HG03135 (cell line): ENCODE measurements at regions not wholly inside any gene's neighbourhood (a gene's known extent, or its start where the extent isn't known, plus 50 kb on each side); places are given as distances from the start of the nearest gene placed in this dataset.
A peak's percentile ranks its signal among the peaks of the same experiment; 100 is the strongest.

Source experiments
- ATAC-seq: cut with Tn5 transposase; IDR thresholded peaks from one replicate; pipeline ENCODE4 v1.9.1; 2021; ENCODE audit warnings: mild to moderate bottlenecking, moderate library complexity; ENCODE audit not compliant: unreplicated experiment

DNA sequence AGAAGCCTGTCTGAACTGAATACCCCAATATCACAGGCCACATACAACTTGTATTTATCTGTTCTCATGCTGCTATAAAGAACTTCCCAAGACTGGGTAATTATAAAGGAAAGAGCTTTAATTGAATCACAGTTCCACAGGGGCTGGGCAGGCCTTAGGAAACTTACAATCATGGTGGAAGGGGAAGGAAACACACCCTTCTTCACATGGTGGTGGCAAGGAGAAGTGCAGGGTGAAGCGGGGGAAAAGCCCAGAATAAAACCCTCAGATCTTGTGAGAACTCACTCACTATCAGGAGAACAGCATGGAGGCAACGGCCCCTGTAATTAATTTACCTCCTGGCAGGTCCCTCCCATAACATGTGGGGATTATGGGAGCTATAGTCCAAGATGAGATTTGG, 50.3 kb upstream of the FNDC1 start:
- no peak for ATAC-seq

DNA sequence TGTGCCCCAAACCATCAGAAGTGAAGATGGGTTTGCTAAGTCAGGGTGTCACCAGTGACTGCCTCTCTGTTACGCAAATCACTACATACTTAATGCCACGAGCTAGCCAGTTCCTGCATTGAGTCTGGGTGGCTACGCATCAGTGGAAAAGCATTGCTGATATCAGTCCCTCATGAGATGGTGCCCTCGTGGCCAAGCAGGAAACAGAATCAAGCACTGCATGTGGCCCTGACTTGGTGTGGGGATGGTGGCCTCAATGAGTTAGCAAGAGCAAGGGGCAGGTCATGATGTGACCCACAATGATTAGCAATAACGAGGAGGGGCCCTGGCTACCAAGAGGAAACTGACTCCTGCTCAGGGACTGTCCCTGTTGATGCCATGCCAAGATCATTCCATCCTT, 51.6 kb upstream of the FNDC1 start:
- no peak for ATAC-seq

DNA sequence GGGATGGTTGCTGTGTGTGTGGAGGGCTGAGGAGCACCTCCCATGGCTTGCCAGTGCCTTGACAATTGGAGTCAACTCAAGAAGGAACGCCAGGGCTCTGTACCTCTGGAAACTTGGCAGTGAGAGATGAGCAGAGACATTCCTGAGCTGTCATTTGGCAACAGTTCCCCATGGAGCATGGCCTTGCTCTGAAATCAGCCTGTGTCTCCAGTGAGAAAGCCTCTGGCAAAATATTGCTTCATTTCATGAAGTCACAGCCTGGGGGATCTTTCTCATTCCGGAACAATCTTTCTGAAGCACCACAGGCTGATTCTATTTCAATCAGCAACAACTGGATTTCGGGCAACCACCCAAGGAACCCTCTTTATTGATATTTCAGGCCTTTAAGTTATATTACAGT, 52.2 kb upstream of the FNDC1 start:
- ATAC-seq = no peak

DNA sequence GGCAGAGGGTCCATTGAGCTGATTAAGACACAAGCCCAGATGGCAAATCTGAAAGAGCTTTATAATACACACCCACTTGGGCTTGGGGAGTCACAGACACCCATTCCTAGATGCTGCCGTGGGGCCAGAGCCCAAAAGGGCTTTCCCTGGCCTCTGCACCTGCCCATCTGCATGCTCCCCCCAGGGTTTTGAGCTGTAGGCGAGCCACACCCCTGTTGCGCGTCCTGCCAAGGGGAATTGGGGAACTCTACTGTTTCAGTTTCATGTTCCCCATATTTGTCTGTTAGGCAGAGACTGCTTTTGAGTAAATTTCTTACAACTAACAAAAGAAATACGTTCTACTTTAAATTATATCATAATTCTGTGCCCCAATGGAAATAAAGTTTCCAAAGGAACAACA, 52.9 kb upstream of the FNDC1 start:
- no peak for ATAC-seq

DNA sequence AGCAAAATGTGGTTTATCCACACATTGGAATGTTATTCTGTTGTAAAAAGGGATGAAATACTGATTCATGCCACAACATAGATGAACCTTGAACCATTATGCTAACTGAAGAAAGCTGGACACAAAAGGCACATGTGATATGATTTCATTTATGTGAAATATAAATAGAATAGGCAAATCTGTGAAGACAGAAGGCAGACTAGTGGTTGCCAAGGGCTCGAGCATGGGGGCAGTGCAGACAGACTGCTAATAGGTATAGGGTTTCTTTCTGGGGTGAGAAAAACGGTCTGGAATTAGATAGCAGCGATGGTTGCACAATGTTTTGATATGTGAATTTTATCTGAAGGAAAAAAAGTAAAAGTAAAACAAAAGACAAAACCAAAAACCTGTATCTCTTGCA, 54.6 kb upstream of the FNDC1 start:
- no peak for ATAC-seq

DNA sequence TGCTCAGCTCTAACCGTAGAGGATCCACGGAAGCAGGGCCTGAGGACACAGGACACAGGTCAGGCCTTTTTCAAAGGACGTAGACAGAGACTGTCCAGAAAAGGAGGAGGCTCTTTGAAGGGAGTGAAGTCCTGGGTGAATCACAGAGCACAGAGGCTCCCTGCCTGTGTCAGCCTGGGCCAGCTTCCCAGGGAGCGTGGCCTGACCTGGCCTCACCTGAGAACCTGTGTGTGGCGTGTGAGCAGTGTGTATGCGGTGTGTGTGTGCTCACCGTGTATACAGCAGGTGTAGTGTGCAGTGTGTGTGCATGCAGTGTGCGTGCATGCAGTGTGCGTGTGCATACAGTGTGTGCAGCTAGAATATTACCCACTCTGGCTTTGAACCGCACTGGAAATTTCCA, 56.0 kb upstream of the FNDC1 start:
- ATAC-seq = no peak

DNA sequence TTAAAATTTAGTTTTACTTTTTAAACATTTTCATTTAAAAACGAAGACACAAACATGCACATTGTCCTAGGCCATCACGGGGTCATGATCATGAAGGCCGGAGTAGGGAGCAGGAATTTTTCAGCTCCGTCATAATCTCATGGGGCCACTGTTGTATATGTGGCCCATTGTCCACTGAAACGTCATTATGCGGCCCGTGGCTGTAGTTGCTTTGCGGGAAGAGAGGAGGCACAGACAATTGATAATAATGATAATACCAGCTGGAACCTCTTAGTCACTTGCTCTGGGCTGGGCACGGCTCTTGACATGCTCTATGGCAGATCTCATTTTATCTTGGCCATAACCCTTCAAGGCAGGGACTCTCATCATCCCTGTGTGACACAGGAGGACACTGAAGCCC, 56.5 kb upstream of the FNDC1 start:
- ATAC-seq = no peak

DNA sequence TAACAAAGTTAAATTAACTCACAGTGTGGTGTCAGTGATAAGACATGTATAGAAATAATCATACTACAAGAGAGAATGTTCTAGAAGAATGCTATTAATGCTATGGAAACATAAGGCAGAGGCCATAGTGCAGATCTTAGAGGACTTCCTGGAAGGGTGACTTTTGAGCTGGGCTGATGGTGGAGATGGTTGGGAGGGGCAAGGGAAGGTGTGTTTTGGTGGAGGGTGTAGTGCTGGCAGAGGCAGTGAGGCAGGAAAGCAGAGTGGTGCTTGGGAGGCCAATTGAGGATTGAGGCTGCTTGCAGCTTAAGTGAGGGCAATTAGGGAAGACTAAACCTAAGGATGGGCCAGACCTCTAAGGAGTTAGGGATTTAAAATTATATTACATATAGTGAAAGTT, 58.5 kb upstream of the FNDC1 start:
- ATAC-seq = no peak

DNA sequence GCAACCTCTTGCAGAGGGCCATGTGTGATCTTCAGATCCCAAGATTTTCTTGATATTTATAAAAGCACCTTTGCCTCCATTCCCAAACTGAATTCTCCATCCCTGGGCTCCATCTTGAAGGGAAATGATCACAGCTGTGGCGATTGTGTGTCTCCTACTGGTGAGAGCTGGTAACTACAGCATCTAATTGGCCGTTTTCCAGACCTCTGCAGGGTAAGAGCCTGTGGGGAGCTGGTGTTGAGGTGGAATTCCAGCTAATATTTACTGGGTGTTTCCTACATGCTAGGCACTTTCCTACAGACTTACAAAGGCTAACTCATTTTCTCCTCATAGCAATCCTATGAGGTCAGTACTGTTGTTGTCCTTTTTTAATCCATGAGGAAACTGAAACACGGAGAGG, 59.2 kb upstream of the FNDC1 start:
- ATAC-seq = no peak

DNA sequence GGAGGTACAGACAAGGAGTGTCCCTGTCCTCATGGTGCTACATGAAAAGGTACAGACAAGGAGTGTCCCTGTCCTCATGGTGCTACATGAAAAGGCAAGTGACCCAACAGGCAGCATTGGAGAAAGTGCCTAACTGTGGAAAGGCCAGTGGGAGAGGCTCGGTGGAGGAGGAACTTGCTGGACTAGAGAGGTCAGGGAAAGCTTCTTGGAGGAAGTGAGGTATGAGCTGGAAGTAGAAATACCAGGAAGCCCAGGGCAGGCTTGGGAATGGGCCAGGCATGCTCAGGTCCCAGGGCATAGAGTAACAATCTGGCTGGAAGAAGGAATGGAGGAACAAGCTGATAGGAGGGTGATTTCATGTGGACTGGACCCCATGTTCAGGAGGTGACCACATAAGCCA, 59.8 kb upstream of the FNDC1 start:
- ATAC-seq = no peak

DNA sequence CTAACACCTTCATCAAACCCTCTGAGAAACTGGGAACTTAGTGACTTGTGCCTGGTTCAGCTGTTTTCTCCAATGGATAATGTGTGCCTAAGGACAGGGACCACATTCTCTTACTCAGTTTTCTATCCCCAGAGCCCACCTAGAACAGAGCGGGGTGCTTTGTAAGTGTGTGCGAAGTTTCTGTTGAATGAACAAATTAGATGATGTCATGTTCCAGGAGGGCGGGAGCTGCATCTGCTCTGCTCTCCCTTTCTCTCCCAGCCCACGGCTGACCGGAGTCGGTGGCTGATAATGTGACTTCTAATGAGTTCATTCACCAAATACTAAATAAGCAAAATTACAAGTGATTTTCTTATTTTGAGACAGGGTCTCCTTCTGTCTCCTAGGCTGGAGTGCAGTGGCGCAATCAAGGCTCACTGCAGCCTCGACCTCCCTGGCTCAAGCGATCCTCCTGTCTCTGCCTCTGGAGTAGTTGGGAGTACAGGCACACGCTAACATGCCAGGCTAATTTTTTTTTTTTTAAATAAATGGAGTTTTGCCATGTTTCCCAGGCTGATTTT, 60.7 kb upstream of the FNDC1 start:
- no peak for ATAC-seq

DNA sequence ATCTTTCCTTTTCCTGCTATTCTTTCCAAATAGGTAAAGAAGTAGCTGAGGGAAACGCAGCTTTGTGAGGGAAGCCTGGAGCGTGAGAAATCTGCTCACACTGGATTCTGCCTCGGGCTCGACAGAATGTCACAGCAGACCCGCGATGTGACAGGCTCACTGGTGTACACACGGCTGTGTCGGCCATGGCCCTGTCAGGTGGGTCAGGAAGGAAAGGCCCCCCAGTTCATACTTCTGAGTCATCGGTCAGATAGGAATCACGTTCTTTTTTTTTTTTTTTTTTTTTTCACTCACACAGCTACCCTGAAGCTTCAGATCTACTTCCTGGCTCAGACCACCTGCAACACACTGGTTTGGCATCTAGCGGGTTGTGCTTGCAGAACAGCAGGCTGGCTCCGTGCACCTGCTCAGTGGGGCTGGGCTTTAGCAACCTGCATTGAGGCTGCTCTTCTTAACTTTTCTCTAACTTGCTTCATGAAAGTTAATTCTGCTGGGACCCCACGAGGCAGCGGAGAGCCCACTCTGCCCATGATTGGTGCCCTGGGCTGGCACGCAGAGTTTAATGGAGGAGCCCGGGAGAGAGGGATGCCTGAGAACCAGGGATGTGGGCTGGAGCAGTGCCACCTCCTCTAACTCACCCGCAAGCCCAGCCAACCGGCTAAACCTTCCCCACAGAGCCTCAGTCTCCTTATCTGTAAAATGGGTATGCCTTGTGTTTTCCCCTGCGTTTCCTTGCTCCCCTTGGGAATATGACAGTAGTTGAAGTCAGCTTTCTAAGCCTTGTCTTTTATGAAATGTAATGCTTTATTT, 61.5 kb upstream of the FNDC1 start:
- no peak for ATAC-seq

DNA sequence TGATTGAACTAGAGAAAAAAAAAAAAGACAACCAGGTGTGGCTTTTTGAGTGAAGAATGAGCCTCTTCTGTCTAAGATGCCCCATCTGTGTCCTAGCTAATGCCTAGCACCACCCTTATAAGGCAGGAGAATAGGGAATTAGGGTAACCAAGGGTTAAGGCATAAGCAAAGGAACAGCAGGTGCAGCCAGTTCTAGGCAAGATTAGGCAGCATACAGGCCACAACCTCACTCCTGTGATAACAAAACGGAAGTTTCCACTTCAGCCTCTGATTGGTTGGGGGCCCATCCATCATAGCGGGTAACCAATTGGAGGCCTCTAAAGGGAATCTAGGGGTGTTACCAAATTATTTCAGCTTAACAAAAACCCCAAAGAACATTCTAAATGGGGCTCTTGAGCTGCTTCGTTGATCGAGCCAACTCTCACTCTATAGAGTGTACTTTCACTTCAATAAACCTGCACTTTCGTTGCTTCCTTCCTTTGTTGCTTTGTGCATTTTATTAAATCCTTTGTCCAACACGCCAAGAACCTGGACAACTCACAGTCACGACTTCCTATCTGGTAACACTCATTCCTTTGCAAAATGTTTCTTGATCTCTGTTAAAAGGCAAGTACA, 61.9 kb upstream of the TAGAP start:
- peak; percentile 76 for ATAC-seq

DNA sequence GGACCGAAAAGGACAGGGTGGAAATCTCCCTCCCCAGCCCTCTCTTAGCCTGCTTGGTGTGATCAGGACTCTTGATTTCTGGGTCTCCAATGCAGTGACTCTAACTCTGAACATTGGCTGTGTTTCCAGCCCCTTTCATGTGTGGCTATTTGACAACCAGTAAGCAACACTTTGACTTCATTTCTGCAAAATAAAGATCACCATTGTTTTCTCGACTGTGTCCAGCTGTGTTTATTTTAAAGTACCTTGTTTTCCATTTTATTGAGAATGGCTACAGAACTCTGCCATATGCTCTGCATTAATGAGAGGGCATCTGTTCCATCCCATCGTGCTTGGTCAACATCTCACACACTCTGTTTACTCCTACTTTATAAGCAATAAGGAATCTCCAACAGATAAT, 60.9 kb upstream of the TAGAP start:
- no peak for ATAC-seq

DNA sequence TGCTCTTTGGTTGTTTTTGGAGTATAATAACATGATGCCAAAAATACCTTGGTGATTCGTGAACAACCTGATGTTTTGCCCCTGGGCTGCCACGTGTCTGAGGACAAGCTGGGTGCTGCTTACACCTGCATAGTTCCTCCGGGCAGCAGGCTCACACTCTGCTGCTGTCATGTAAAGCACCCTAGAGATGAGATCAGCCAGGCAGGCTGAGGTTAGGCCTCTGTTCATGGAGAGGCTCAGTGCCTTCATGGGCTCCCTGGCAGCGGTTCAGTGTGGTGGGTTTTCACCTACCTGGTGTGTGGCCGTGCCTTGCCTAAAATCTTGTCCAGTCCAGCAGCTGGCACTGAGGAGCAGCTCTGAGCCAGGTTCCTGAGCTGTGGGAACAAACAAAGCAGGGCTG, 60.1 kb upstream of the TAGAP start:
- ATAC-seq = no peak

DNA sequence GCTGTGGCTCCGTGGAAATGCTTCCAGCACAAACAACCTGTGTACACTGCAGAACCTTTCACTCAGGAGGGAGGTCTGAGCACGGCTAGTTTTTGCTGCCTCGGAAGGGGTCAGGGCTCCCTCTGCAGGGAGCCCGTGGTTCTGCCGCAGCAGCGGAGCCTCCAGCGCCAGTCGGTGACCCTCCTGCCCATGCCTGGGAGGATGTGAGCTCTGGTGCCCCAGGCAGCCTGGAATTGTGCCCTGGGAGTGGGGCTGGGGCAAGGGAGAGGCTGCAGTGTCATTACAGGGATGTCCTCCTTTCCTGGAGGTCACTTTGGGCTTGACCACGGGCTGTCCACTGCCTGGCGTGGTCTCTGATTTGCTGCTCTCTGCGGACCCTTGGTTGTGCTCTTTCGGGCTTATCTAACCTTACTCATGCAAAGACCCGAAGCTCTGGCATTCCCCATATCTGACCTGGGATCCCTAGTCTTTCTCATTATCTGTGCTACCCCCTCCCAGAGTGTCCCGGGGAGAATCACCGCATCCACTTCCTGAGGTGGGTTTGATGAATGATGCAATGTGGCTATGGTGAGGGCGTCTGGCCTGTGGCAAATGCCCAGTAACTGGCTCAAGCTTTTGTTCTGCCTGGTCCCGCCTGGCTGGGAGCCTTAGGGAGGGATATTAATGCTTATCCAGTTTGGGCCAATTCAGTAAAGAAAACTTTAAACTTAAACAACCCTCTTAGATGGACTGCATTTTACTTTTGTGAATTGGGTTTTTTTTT, 59.6 kb upstream of the TAGAP start:
- ATAC-seq = peak; percentile 51

DNA sequence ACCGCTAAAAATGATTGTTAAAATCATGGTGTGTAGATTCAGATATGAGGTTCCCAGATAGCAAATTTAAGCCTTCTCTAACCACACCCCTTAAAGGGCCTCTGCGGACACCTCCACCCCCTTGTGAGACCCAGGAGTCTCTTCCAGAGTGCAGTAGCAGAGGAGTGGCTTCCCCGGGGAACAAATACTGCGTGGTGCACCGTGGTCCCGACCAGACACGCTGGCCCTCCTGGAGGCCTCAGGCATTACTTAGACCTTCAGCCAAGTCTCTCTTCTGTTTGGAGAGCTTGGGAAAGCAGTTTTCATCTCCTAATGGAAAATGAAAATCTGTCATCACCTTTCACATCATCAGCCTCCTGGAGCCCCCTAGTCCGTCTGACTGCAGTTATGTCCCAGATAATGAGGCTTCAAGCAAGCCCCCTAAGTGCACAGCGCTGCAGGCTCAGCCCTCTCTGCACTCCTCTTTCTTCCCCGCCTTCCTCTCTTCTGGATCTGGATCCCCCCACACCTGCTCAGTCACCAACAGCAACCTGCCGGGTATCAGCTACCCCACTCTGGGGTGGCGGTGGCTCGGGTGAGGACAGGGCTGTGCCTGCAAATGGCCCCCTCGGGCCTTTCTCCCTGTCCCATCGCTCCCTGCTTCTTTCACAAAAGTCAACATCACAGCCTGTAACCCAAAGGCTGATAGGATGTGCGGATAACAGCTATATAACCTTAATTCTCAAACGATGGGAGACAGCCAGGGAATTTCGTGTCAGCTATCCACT, 58.8 kb upstream of the TAGAP start:
- no peak for ATAC-seq

DNA sequence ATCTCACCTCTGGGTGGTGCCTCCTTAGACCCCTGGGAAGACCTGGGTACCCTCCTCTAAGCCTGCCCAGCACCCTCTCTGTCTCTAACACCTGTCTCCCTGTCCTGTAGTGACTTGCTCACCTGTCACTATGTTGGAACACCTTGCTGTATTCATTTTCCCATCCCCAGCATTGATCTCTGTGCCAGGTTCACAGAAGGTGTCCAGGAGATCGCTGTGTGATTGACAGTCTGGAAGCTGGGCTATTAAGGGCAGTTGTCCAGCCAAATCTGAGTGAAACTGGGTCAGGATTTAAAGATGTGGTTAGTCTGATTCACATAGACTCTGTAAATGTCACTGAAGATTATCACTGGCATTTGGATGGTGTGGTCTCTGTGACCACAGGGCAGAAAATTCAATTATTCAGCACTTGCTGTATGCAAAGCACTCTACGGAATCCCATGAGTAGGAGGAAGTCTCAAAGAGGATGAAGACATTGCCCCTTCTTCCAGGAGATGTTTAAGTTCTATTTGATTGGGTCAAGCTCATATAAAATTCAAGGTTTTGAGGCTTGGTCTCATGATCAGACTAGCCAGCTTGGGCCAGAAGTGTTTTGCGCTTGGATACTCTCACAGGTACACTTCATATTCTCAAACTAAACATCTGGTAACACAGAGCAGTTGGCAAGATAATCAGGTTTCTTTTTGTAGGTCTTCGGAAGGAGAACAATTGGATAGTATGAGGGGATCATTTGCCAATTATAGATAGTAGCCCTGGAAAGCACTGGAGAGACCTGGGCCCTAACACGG, 57.8 kb upstream of the TAGAP start:
- ATAC-seq = no peak

DNA sequence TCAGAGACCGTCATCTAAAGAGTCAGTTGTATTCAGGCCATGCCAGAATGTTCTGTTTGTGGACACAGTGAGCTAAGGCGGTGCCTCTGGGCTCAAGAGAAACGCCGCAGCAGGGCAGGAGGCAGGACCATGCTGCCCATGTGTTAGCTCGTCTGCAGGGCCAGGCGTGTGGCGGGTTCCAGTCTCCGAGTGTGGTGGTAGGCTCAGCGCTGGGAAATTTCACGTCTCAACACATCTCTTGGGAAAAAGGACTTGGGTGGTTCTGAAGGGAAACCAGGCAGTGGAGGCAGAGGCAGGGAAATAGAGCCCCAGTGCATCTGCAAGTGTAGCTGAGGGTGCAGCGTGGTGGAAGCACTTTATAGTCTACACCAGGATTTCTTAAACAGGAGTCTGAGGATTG, 56.9 kb upstream of the TAGAP start:
- no peak for ATAC-seq
